Suppressor macrophage treated with lipopolysaccharide for 4 hours (primary cell): ENCODE measurements at regions not wholly inside any gene's neighbourhood (a gene's known extent, or its start where the extent isn't known, plus 50 kb on each side); places are given as distances from the start of the nearest gene placed in this dataset.

Experiments
- DNase-seq: peaks from one replicate; pipeline ENCODE4 v3.0.0-alpha.2; 2020

- DNase-seq: no peak
These were observed 220.3 kb upstream of the RTL1 start for GRCh38 chr14:101123618-101124510.

- DNase-seq: no peak
These were observed 221.3 kb upstream of the RTL1 start for GRCh38 chr14:101124815-101125214.

DNA sequence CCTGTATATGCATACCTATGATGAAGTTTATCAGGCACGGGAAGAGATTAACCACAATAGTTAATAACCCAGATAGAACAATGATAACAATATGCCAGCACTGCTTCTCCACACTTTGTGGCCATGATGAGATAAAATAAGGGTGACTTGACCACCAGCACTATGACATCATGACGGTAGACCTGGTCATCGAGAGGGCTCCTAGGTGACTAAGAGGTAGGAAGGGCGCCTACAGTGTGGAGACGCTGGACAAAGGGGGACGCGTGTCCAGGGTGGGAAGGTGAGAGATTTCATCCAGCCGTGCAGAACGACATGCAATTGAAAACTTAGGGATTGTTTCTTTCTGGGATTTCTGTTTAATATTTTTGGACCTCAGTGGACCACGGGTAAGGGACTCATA is 221.8 kb upstream of the RTL1 start:
- no peak for DNase-seq

DNA sequence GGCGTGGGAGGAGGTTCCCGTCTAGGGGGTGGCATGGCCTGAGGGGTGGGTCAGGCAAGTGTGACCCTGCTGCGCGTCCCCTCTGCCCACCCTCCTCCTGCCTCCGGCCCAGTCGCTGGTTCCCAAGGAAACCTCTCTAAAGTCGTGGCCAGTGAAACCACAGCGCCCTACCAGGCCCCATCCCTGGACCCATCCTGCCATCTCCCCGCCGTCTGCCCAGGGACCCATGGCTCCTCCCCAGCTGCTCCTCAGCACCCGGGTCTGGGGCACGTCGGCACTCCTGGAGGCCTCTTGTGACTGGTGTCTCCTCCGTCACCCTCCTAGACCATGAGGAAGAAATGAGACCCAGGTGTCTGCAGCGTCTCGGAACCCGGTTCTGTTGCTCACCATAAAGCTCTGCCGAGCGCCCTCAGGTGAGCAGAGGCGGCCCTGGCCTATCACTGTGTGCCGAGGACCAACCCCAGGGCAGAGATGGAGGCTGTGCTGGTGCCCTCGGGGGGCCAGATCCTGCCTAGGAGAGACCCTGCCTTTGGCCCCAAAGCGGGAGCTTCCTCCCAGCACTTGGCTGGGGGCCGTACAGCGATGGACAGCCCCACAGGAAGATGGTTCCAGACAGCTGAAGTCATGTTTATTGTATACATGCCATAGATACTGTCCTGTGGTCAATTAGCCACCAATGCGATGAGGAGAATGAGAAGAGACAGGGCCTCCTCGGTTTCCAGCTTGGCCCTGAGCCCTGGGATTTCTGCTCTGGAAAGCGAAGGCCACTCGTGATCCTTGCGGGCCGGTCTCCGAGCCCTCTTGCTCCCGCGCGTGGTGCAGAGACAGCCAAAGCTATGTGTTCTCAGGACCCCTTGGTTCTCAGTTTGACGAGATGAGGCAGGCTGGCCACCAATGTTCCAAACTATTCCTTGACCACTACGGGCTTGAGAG is 222.5 kb upstream of the RTL1 start:
- no peak for DNase-seq

- no peak for DNase-seq
These were observed 223.2 kb upstream of the RTL1 start for GRCh38 chr14:101126731-101127130.

- DNase-seq: no peak
These were observed 223.7 kb upstream of the RTL1 start for GRCh38 chr14:101127224-101127623.

GRCh38 chr14:101128478-101129321 is 225.2 kb upstream of the RTL1 start:
- DNase-seq: no peak

DNA sequence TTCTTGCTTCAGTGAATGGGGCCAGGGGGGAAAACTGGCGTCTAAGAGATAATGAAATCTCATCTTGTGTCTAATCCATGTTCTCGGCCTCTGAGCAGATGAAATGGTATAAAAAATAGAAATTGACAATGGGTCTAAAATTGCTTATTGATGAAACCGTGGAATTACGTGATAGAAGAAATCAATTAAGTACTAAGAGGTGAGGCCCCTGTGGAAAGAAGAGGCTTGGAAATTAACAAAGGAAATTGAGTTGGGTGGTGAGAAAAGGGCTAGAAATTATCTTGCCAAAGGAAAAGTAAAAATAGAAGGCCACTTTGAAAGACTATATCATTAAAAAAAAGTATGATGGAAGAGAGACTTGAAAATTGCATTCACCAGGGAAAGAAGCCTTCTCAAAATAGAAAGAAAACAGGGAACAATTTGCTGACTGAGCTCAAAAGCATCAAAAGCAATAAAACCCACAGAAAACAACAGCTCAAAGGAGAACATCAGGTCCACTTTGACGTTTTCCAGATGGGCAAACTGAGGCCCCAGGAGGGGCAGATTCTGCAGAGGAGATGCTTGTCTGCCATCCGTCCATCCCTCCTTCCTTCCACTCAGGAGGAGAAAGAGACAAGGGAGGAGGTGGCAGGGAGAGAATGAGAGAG is 226.1 kb upstream of the RTL1 start:
- no peak for DNase-seq

GRCh38 chr14:101130861-101131260 is 227.3 kb upstream of the RTL1 start:
- no peak for DNase-seq

- no peak for DNase-seq
These were observed 228.0 kb upstream of the RTL1 start for GRCh38 chr14:101131451-101131916.

DNA sequence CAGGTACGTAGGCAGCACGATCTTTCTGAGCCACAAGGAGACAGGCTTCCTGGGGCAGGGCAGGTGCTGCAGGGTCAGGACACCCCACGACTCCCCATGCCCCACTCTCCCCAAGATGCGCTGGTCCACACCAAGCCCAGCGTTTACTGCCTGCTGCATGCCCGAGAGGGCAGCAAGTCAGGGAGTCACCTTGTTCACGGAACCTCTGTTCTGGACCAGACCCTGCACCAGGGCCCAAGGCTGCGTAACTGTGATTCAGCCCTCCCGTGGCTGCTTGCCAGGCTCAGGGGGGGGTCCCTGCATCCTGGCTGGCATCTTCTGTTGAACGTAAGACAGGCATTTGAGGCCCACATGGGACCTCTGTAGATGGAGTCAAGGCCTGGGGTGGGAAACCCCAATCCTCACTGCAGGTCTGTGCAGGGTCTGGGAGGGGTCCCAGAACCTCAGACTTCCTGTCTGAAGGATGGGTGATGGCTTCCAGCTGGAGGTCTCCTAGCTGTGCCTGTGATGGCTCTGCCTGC is 228.6 kb upstream of the RTL1 start:
- DNase-seq: no peak

DNA sequence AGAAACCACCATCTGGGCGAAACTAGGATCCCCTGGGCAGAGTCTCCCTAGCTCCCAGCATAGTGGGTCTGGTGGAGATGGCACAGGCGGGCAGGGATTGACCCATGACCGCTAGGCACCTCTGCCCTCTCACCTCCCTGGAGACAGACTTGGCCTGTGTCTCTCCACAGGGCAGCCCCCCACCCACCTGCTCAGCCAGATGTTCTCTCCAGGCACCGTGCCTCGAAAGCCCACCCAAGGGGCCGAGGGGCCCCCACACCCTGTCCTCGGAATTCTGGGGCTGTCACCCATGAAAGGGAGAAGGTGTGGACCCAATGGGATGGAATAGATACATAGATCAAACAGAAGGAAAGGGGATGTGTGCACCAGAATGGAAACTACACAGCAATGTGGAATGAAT is 229.1 kb upstream of the RTL1 start:
- no peak for DNase-seq

DNA sequence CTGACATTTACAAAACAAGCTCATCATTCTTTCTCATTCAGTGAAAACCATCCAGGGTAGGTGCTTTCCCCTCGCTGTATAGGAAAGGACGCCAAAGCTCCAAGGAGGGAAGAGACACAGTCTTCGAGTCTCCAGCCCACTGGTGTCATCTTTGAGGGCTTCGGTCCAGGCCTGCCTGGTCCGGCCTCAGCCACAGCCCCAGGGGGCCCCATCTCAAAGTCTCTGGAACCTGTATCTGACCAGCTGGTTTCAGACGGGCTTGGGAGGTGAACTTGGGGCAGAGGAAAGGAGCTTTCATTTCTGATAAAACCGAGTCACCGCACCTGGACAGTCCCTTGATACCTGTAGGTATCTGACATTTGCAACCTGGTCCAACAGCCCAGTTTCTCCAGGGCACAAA is 229.5 kb upstream of the RTL1 start:
- DNase-seq: no peak

- no peak for DNase-seq
These were observed 230.7 kb upstream of the RTL1 start for GRCh38 chr14:101134161-101134631.

- no peak for DNase-seq
These were observed 231.4 kb upstream of the RTL1 start for GRCh38 chr14:101134851-101135433.

DNA sequence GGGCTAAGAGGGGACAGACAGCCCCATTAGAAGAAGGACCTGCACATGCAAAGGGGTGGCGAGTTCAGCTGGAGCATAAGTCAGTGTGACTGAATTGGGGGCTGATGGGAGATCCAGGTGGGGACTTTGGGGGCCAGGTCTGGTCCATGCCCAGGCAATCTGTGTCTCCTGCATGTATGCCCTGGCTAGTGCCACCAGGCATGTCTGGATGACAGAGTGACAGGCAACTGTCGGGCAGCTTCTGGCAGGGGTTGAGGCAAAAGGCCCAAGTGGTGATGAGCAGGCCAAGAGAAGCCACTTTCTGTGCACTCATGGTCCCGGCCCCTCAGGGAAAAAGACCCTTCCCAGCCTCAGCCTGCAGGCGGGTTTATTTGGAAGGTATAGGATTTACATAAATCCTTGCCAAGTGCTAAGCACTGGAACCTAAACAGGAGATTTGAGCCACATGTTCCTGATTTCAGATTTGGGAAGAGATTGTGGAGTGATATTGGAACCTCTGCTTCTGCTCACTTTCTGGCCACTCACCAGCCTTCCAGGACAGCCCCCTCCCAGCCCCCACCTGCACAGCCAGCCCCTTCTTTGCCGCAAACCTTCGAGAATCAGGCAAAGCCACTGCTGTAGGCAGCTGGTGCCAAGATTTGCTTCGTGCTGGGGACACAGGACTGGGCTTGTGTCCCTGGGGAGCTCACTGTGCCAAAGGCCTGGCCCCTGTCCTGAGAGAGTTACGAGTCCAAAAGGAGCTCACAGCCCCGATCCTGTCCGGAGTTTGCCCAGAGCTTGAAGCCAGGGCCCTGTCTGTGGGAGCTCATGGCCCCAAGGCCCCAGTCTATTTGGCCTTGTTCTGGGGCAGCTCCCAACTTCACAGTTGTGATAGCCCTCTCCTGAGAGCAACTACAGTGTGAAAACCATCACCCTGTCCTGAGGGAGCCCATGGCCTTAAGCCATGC is 232.5 kb upstream of the RTL1 start:
- no peak for DNase-seq

GRCh38 chr14:101137234-101137633 is 233.7 kb upstream of the RTL1 start:
- no peak for DNase-seq

GRCh38 chr14:101147848-101148247 is 244.3 kb upstream of the RTL1 start:
- DNase-seq: no peak

DNA sequence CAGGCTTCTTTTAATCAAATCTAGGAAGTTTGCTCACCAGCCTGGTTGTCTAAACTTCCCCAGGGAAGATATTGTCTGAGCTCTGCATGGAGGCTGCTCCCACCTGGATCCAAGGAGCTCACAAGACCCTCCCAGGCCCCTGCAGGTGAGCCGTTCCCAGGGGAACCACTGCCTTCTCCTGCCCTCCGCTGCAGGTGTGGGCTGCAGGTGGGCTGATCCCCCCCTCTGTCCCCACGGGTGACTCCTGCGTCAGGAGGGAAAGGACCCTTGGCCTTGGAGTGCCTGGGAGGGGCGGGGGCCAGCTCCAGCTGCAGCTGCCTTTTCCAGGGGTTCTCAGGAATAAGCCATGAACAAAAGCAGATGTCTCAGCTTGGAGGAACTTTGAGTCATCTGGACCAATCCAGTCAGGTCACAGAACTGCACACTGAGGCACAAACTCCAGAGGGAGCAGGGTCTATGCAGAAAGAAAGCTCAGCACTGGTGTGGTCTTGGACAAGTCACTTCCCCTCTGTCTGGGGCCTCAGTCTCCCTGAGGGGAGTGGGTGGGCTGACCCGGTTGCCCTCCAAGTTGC is 246.6 kb upstream of the RTL1 start:
- no peak for DNase-seq
